HepG2 (cell line): ENCODE measurements at regions not wholly inside any gene's neighbourhood (a gene's known extent, or its start where the extent isn't known, plus 50 kb on each side); places are given as distances from the start of the nearest gene placed in this dataset.

Experiments used
- ATAC-seq: fragments of 200-7000 bp; cut with Tn5 transposase; 3 replicates; pipeline ENCODE4 v1.9.1; 2020; ENCODE audit warnings: mild to moderate bottlenecking, moderate library complexity
- BruUV-seq: library from RNA; stranded (reverse); fragments of 400-500 nt; replicated peaks from 2 replicates; lab custom pipeline; 2021; lab: Mats Ljungman, UMichigan
- CTCF ChIA-PET: fragments of 300-600 bp; formaldehyde crosslinking; extraction: SDS; loops from one replicate; lab custom pipeline; 2021; ENCODE audit warnings: low total read pairs, inconsistent platforms, low intra/inter-chr PET ratio; lab: Yijun Ruan, JAX
- POLR2A ChIA-PET: fragments of 350-600 bp; sonication (Branson Sonifier 250); formaldehyde crosslinking; loops from one replicate; lab custom pipeline; 2020; ENCODE audit warnings: antibody characterized with exemption, inconsistent platforms; lab: Yijun Ruan, JAX
- DNase-seq: peaks from one replicate; pipeline ENCODE4 v3.0.0-alpha.2; 2015; ENCODE audit warnings: low spot score
- FAIRE-seq: peaks from 3 replicates; lab custom pipeline; 2011; peaks lifted over from hg19 to GRCh38; lab: Jason Lieb, UNC
- H2AFZ ChIP-seq: one replicate; pipeline ENCODE4 v1.6.1; 2011; ENCODE audit warnings: low read length, inconsistent platforms
- H3K27ac ChIP-seq: fragments of 300-600 bp; 3 replicates; pipeline ENCODE4 v1.8.0; 2011; ENCODE audit warnings: mixed run types, mild to moderate bottlenecking, mixed read lengths, low read length, inconsistent platforms; ENCODE audit not compliant: insufficient read depth; ENCODE audit errors: extremely low read length
- H3K27me3 ChIP-seq, 2 experiments: fragments of 200-600 bp in 1 of 2; 2 replicates in 1 of 2; 3 replicates in 1 of 2; pipeline versions ENCODE4 v1.6.0 to v1.8.0; 2011; ENCODE audit warnings: low read length in 2 of 2, mild to moderate bottlenecking in 2 of 2, moderate library complexity in 2 of 2, inconsistent platforms in 1 of 2; ENCODE audit not compliant: insufficient read depth in 2 of 2, control insufficient read depth in 1 of 2
- H3K36me3 ChIP-seq, 2 experiments: fragments of 200-600 bp in 1 of 2; replicated peaks in 1 of 2; 2 replicates in 1 of 2; 3 replicates in 1 of 2; pipeline versions ENCODE4 v1.5.1 to v1.8.0; 2011; ENCODE audit warnings: low read length in 2 of 2, inconsistent platforms in 1 of 2; ENCODE audit not compliant: insufficient read depth in 2 of 2, control insufficient read depth in 1 of 2
- H3K4me1 ChIP-seq: 2 replicates; pipeline ENCODE4 v1.5.1; 2012; ENCODE audit warnings: low read length, inconsistent platforms; ENCODE audit not compliant: insufficient read depth
- H3K4me2 ChIP-seq: 2 replicates; pipeline ENCODE4 v1.6.0; 2011; ENCODE audit warnings: low read depth, low read length, inconsistent platforms
- H3K4me3 ChIP-seq, 3 experiments: fragments of 200-600 bp in 1 of 3; sonication (generic), shearing (Covaris generic) in 1 of 3; replicated peaks in 1 of 3; 2 replicates each; pipeline ENCODE4 v1.5.1; 2011 to 2016; ENCODE audit warnings: low read length in 3 of 3, inconsistent platforms in 2 of 3, low read depth in 2 of 3, mild to moderate bottlenecking in 2 of 3, control low read depth in 1 of 3, mixed read lengths in 1 of 3; ENCODE audit not compliant: insufficient read depth in 1 of 3
- H3K79me2 ChIP-seq: one replicate; pipeline ENCODE4 v1.6.1; 2011; ENCODE audit warnings: low read length, inconsistent platforms; ENCODE audit not compliant: insufficient read depth
- H3K9ac ChIP-seq: 2 replicates; pipeline ENCODE4 v1.6.0; 2011; ENCODE audit warnings: mild to moderate bottlenecking, low read depth, low read length, inconsistent platforms; ENCODE audit not compliant: insufficient read depth
- H3K9me3 ChIP-seq: 2 replicates; pipeline ENCODE4 v1.5.1; 2012; ENCODE audit warnings: mild to moderate bottlenecking, low read length
- H4K20me1 ChIP-seq: 2 replicates; pipeline ENCODE4 v1.6.0; 2011; ENCODE audit warnings: inconsistent platforms, mild to moderate bottlenecking, low read length, moderate library complexity; ENCODE audit not compliant: insufficient read depth
- CHD4 ChIP-seq: fragments of 200-600 bp; sonication (generic); IDR thresholded peaks from 2 replicates; pipeline ENCODE4 v1.7.0; 2017; ENCODE audit warnings: mild to moderate bottlenecking, low read length, borderline replicate concordance
- DPF2 ChIP-seq: sonication (generic); formaldehyde crosslinking; IDR thresholded peaks from 2 replicates; pipeline ENCODE4 v1.4.0; 2020; ENCODE audit warnings: mild to moderate bottlenecking, low read depth, missing genetic modification reagents, borderline replicate concordance
- GTF3A ChIP-seq: sonication (generic); formaldehyde crosslinking; conservative IDR thresholded peaks from 2 replicates; pipeline ENCODE4 v1.4.0; 2020; ENCODE audit warnings: mild to moderate bottlenecking, missing genetic modification reagents
- ISX ChIP-seq: sonication (generic); formaldehyde crosslinking; conservative IDR thresholded peaks from 2 replicates; pipeline ENCODE4 v1.5.0; 2020; ENCODE audit warnings: missing genetic modification reagents
- LCORL ChIP-seq, 2 experiments: fragments of 450-650 bp in 1 of 2; sonication (generic) in 1 of 2; formaldehyde crosslinking in 1 of 2; IDR thresholded peaks; 2 replicates each; pipeline versions ENCODE4 v1.5.0 to v1.6.1; 2017 to 2020; ENCODE audit warnings: antibody characterized with exemption in 1 of 2, missing genetic modification reagents in 1 of 2
- PHF21A ChIP-seq: sonication (generic); formaldehyde crosslinking; IDR thresholded peaks from 2 replicates; pipeline ENCODE4 v1.5.0; 2020; ENCODE audit warnings: mild to moderate bottlenecking, missing genetic modification reagents
- TCF7 ChIP-seq: sonication (generic); IDR thresholded peaks from 2 replicates; pipeline ENCODE4 v1.6.1; 2016; ENCODE audit warnings: antibody characterized with exemption, low read depth
- ZBTB43 ChIP-seq: sonication (generic); formaldehyde crosslinking; conservative IDR thresholded peaks from 2 replicates; pipeline ENCODE4 v1.4.0; 2020; ENCODE audit warnings: missing genetic modification reagents
- ZFP62 ChIP-seq: sonication (generic); formaldehyde crosslinking; IDR thresholded peaks from 2 replicates; pipeline ENCODE4 v1.4.0; 2020; ENCODE audit warnings: missing genetic modification reagents
- ZNF230 ChIP-seq: sonication (generic); formaldehyde crosslinking; IDR thresholded peaks from 2 replicates; pipeline ENCODE4 v1.4.0; 2020; ENCODE audit warnings: mild to moderate bottlenecking, missing genetic modification reagents
- ZNF576 ChIP-seq: sonication (generic); formaldehyde crosslinking; IDR thresholded peaks from 2 replicates; pipeline ENCODE4 v1.4.0; 2020; ENCODE audit warnings: mild to moderate bottlenecking, missing genetic modification reagents
- ZNF674 ChIP-seq: sonication (generic); formaldehyde crosslinking; IDR thresholded peaks from 2 replicates; pipeline ENCODE4 v1.5.0; 2020; ENCODE audit warnings: low read depth, mild to moderate bottlenecking, missing genetic modification reagents
- ZSCAN22 ChIP-seq: sonication (generic); formaldehyde crosslinking; IDR thresholded peaks from 2 replicates; pipeline ENCODE4 v1.4.0; 2020; ENCODE audit warnings: mild to moderate bottlenecking, missing genetic modification reagents
- WGBS: methylation state at CpG from one replicate; pipeline ENCODE4 v1.1.6; 2017; ENCODE audit warnings: low lambda C conversion rate; 5-methylcytosine and 5-hydroxymethylcytosine counted together
- in situ Hi-C: cut with HindIII; loops from 2 replicates; pipeline ENCODE4 v1.10.0; 2017; ENCODE audit warnings: low pct_unique_long_range_greater_than_20kb; ENCODE audit not compliant: extremely low pct_ligation_motif_present
- intact Hi-C: fragments of 100-400 bp; cut with micrococcal nuclease; formaldehyde crosslinking; loops from one replicate; pipeline ENCODE4 v1.10.0; 2022; ENCODE audit not compliant: unreplicated experiment
- TF ChIP-seq, protein P1 (sequence below): sonication (generic); formaldehyde crosslinking; IDR thresholded peaks from 2 replicates; pipeline ENCODE4 v1.4.0; 2020; ENCODE audit warnings: mild to moderate bottlenecking, missing genetic modification reagents, borderline replicate concordance
- TF ChIP-seq, protein P2 (sequence below): sonication (generic); formaldehyde crosslinking; IDR thresholded peaks from 2 replicates; pipeline ENCODE4 v1.8.1; 2023; ENCODE audit warnings: mild to moderate bottlenecking, missing genetic modification reagents

GRCh38 chr19:30711826-30712225 lies 339.6 kb downstream of the ZNF536 start:
- Histone ChIP-seq H3K27ac (no peak overlapping the region), H4K20me1 (no peaks in the 10 kb centered on the region), H3K4me3 (no peak overlapping the region), H3K4me1 (no peaks in the 10 kb centered on the region), H3K36me3 (no peaks in the 10 kb centered on the region), H3K9me3 (no peaks in the 10 kb centered on the region), H3K79me2 (no peaks in the 10 kb centered on the region), H3K4me2 (no peak overlapping the region), H3K27me3 (peaks cover 0 to 20% of the 10 kb centered on the region in 2 experiments; a peak in 2 of 5 replicates), H3K9ac (no peak overlapping the region), H2AFZ (no peak overlapping the region)
- CTCF ChIA-PET = no interaction called here
- ATAC-seq (no peak), FAIRE-seq (no peak), DNase-seq (no peak)
- POLR2A ChIA-PET = no interaction called here
- in situ Hi-C loops = no loop called here
- BruUV-seq = no TSS peak
- intact Hi-C loops = no loop called here
- 2% methylated on average over 4 of the region's 4 CpGs for WGBS
- no peak for TF ChIP-seq ZBTB43 (CRISPR knock-in tag)
- TF ChIP-seq ZNF674 = no peak
- no peak for TF ChIP-seq ZSCAN22 (CRISPR knock-in tag)
- TF ChIP-seq DPF2 = no peak
- TF ChIP-seq ZNF576 = no peak

DNA sequence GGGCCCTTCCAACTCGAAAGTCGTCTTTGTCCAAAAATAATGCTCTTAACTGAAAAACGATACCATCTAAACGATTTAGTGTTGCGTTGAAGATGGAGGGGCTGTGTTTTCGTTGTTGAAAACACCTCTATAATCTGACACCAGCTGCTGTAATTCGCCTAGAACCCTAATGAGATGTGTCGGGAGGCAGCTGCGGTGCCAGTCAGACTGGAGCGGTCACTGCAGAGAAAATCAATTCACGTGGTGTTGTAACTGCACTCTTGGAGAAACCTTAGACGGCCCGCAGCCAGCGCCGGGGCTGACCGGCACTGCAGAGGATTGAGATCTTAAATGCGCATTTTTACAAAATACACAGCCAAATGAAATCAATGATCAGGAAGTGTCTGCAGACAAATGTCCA lies 339.1 kb downstream of the ZNF536 start:
- no peaks in the 10 kb centered on the region for H4K20me1 ChIP-seq
- CTCF ChIA-PET = no interaction called here
- in situ Hi-C loops (no loop called here), intact Hi-C loops (no loop called here)
- BruUV-seq = no TSS peak
- H3K9me3 ChIP-seq = no peaks in the 10 kb centered on the region
- H3K27ac ChIP-seq = no peak overlapping the region
- H3K79me2 ChIP-seq = no peaks in the 10 kb centered on the region
- H3K27me3 ChIP-seq = peaks cover 0 to 20% of the 10 kb centered on the region in 2 experiments; a peak in 2 of 5 replicates
- ATAC-seq (no peak), FAIRE-seq (no peak), DNase-seq (no peak)
- H3K9ac ChIP-seq = no peak overlapping the region
- no peak overlapping the region for H3K4me2 ChIP-seq
- 21% methylated on average over 17 of the region's 17 CpGs for WGBS
- no peak overlapping the region for H3K4me3 ChIP-seq
- H3K36me3 ChIP-seq = no peaks in the 10 kb centered on the region
- H2AFZ ChIP-seq = no peak overlapping the region
- POLR2A ChIA-PET = no interaction called here
- H3K4me1 ChIP-seq = no peaks in the 10 kb centered on the region
- TF ChIP-seq, protein P1, sequence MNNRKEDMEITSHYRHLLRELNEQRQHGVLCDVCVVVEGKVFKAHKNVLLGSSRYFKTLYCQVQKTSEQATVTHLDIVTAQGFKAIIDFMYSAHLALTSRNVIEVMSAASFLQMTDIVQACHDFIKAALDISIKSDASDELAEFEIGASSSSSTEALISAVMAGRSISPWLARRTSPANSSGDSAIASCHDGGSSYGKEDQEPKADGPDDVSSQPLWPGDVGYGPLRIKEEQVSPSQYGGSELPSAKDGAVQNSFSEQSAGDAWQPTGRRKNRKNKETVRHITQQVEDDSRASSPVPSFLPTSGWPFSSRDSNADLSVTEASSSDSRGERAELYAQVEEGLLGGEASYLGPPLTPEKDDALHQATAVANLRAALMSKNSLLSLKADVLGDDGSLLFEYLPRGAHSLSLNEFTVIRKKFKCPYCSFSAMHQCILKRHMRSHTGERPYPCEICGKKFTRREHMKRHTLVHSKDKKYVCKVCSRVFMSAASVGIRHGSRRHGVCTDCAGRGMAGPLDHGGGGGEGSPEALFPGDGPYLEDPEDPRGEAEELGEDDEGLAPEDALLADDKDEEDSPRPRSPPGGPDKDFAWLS = no peak
- no peak for TF ChIP-seq PHF21A (CRISPR knock-in tag)
- no peak for TF ChIP-seq ZNF230 (CRISPR knock-in tag)
- TF ChIP-seq GTF3A = no peak
- TF ChIP-seq ZFP62 (CRISPR knock-in tag) = no peak
- TF ChIP-seq LCORL (IDR thresholded peaks at IDR 0.05) = no peak
- TF ChIP-seq LCORL (CRISPR knock-in tag; IDR thresholded peaks at IDR 0.05) = no peak
- no peak for TF ChIP-seq ISX (CRISPR knock-in tag)
- TF ChIP-seq, protein P2, sequence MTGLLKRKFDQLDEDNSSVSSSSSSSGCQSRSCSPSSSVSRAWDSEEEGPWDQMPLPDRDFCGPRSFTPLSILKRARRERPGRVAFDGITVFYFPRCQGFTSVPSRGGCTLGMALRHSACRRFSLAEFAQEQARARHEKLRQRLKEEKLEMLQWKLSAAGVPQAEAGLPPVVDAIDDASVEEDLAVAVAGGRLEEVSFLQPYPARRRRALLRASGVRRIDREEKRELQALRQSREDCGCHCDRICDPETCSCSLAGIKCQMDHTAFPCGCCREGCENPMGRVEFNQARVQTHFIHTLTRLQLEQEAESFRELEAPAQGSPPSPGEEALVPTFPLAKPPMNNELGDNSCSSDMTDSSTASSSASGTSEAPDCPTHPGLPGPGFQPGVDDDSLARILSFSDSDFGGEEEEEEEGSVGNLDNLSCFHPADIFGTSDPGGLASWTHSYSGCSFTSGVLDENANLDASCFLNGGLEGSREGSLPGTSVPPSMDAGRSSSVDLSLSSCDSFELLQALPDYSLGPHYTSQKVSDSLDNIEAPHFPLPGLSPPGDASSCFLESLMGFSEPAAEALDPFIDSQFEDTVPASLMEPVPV (CRISPR knock-in tag) = no peak
- no peak for TF ChIP-seq CHD4
- no peak for TF ChIP-seq TCF7
